OCI-LY1 (cell line): ENCODE measurements at regions not wholly inside any gene's neighbourhood (a gene's known extent, or its start where the extent isn't known, plus 50 kb on each side); places are given as distances from the start of the nearest gene placed in this dataset.
"Not testable (repeated sequence)": the region's sequence is repeated elsewhere in the genome, so short reads cannot be mapped to it uniquely, and the experiment has no call there.

Experiments used
- H2AFZ ChIP-seq: fragments of 200-600 bp; sonication (generic), shearing (Covaris generic); 2 replicates; pipeline ENCODE4 v1.6.0; 2014; ENCODE audit warnings: antibody characterized with exemption, mild to moderate bottlenecking, low read length
- H3F3A ChIP-seq: fragments of 200-600 bp; sonication (generic), shearing (Covaris generic); 2 replicates; pipeline ENCODE4 v1.6.0; 2014; ENCODE audit warnings: mild to moderate bottlenecking, antibody characterized with exemption, low read length, moderate library complexity; ENCODE audit not compliant: insufficient read depth
- H3K27ac ChIP-seq: fragments of 200-600 bp; sonication (generic); 2 replicates; pipeline ENCODE4 v1.5.1; 2014; ENCODE audit warnings: low read length, mixed run types, mild to moderate bottlenecking, low read depth; ENCODE audit not compliant: poor library complexity, severe bottlenecking
- H3K27me3 ChIP-seq: fragments of 200-600 bp; sonication (generic); 2 replicates; pipeline ENCODE4 v1.6.0; 2014; ENCODE audit warnings: antibody characterized with exemption, mild to moderate bottlenecking, low read length, moderate library complexity; ENCODE audit not compliant: insufficient read depth
- H3K36me3 ChIP-seq: fragments of 200-600 bp; sonication (generic); 2 replicates; pipeline ENCODE4 v1.6.1; 2014; ENCODE audit warnings: mild to moderate bottlenecking, antibody characterized with exemption, low read length, moderate library complexity, mixed read lengths; ENCODE audit not compliant: insufficient read depth
- H3K4me1 ChIP-seq: fragments of 200-600 bp; sonication (generic); 2 replicates; pipeline ENCODE4 v1.5.1; 2014; ENCODE audit warnings: mild to moderate bottlenecking, low read length, moderate library complexity; ENCODE audit not compliant: insufficient read depth, severe bottlenecking
- H3K4me2 ChIP-seq: fragments of 200-600 bp; sonication (generic), shearing (Covaris generic); 2 replicates; pipeline ENCODE4 v1.6.1; 2014; ENCODE audit warnings: low read length
- H3K4me3 ChIP-seq: fragments of 200-600 bp; sonication (generic); 2 replicates; pipeline ENCODE4 v1.5.1; 2014; ENCODE audit warnings: low read length, low read depth, mild to moderate bottlenecking, mixed read lengths; ENCODE audit not compliant: poor library complexity, severe bottlenecking
- H3K79me2 ChIP-seq: fragments of 200-600 bp; shearing (Covaris generic); 2 replicates; pipeline ENCODE4 v1.6.1; 2016; ENCODE audit warnings: mixed run types, low read length, mixed read lengths; ENCODE audit not compliant: insufficient read depth
- H3K9ac ChIP-seq: fragments of 200-600 bp; sonication (generic), shearing (Covaris generic); 2 replicates; pipeline ENCODE4 v1.6.1; 2014; ENCODE audit warnings: mild to moderate bottlenecking, low read length, mixed read lengths
- H3K9me2 ChIP-seq: fragments of 200-600 bp; sonication (generic), shearing (Covaris generic); 2 replicates; pipeline ENCODE4 v1.6.1; 2014; ENCODE audit warnings: low read depth, mild to moderate bottlenecking, low read length, mixed read lengths
- H3K9me3 ChIP-seq: fragments of 200-600 bp; shearing (Covaris generic); 2 replicates; pipeline ENCODE4 v1.6.1; 2014; ENCODE audit warnings: low read length, mixed read lengths
- H4K20me1 ChIP-seq: fragments of 200-600 bp; sonication (generic), shearing (Covaris generic); 2 replicates; pipeline ENCODE4 v1.6.0; 2016; ENCODE audit warnings: mild to moderate bottlenecking, low read length; ENCODE audit not compliant: insufficient read depth
- CTCF ChIP-seq: fragments of 200-600 bp; sonication (generic), shearing (Covaris generic); IDR thresholded peaks from 2 replicates; pipeline ENCODE4 v1.5.1; 2017; ENCODE audit warnings: mild to moderate bottlenecking, antibody characterized with exemption, low read length, moderate library complexity, mixed read lengths
- EZH2 ChIP-seq: fragments of 200-600 bp; sonication (generic), shearing (Covaris generic); IDR thresholded peaks from 2 replicates; pipeline ENCODE4 v1.8.0; 2017; ENCODE audit warnings: borderline replicate concordance, mixed run types, mild to moderate bottlenecking, antibody characterized with exemption, low read length, moderate library complexity, mixed read lengths

GRCh38 chr10:30709229-30709628, 79.7 kb upstream of the LYZL2 start:
- Histone ChIP-seq H3K9me3 (peaks cover 7% of the 10 kb centered on the region; the same call in 1 of the 2 replicates), H3K9ac (no peak overlapping the region), H3K36me3 (no peaks in the 10 kb centered on the region), H3K4me2 (no peak overlapping the region; the same call in 1 of the 2 replicates), H3K4me3 (no peak overlapping the region), H3F3A (no peaks in the 10 kb centered on the region; the same call in 1 of the 2 replicates), H3K27me3 (no peaks in the 10 kb centered on the region), H3K4me1 (peaks cover 27% of the 10 kb centered on the region), H3K27ac (no peak overlapping the region), H3K79me2 (no peaks in the 10 kb centered on the region), H2AFZ (no peak overlapping the region), H3K9me2 (no peaks in the 10 kb centered on the region), H4K20me1 (no peaks in the 10 kb centered on the region)
- peak; percentile 34 for TF ChIP-seq CTCF
- no peak for TF ChIP-seq EZH2

GRCh38 chr10:30708234-30708633, 78.7 kb upstream of the LYZL2 start:
- H3K4me3 ChIP-seq = no peak overlapping the region
- H3K9me3 ChIP-seq = no peaks in the 10 kb centered on the region
- no peaks in the 10 kb centered on the region for H3K79me2 ChIP-seq
- H3K4me1 ChIP-seq = peaks cover 37% of the 10 kb centered on the region
- no peak overlapping the region for H2AFZ ChIP-seq
- no peak overlapping the region for H3K4me2 ChIP-seq
- no peaks in the 10 kb centered on the region for H3K27me3 ChIP-seq
- H3K9me2 ChIP-seq = no peaks in the 10 kb centered on the region
- H3K27ac ChIP-seq = no peak overlapping the region
- no peaks in the 10 kb centered on the region for H3K36me3 ChIP-seq
- no peak overlapping the region for H3K9ac ChIP-seq
- no peak for TF ChIP-seq CTCF
- no peak for TF ChIP-seq EZH2
- H4K20me1 ChIP-seq = no peaks in the 10 kb centered on the region
- H3F3A ChIP-seq = no peaks in the 10 kb centered on the region; the same call in 1 of the 2 replicates

DNA sequence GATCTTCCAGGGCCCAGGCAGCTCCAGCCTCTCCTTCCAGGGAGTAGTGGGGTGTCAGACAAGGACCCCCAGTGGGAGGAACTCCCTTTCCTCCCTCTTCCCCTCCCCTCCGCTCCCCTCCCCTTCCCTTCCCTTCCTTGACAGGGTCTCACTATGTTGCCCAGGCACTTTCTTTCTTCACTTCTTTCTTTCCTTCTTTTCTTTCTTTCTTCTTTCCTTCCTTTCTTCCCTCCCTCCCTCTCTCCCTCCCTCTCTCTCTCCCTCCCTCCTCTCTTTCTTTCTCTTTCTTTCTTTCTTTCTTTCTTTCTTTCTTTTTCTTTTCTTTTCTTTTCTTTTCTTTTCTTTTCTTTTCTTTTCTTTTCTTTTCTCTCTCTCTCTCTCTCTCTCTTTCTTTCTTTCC, 76.6 kb upstream of the LYZL2 start:
- H3K27me3 ChIP-seq, H3K9me2 ChIP-seq, H3K36me3 ChIP-seq, H2AFZ ChIP-seq, H3K9me3 ChIP-seq, H3F3A ChIP-seq, H3K79me2 ChIP-seq, H4K20me1 ChIP-seq: not testable (repeated sequence)
- peak overlapping the region; percentile 99 for H3K27ac ChIP-seq
- peak overlapping the region; percentile 75; the same call in 1 of the 2 replicates for H3K9ac ChIP-seq
- peak overlapping the region; percentile 59 for H3K4me3 ChIP-seq
- H3K4me1 ChIP-seq = peaks cover 56% of the 10 kb centered on the region
- H3K4me2 ChIP-seq = peak overlapping the region; percentile 84

- Histone ChIP-seq H3K4me3 (peak overlapping the region; percentile 59), H3K79me2 (no peaks in the 10 kb centered on the region), H3F3A (no peaks in the 10 kb centered on the region; the same call in 1 of the 2 replicates), H2AFZ (no peak overlapping the region; the same call in 1 of the 2 replicates), H3K27ac (peak overlapping the region; percentile 99), H3K9me3 (no peaks in the 10 kb centered on the region), H3K36me3 (no peaks in the 10 kb centered on the region), H3K27me3 (no peaks in the 10 kb centered on the region), H3K4me2 (peak overlapping the region; percentile 84), H3K9ac (peak overlapping the region; percentile 75), H4K20me1 (no peaks in the 10 kb centered on the region), H3K4me1 (peaks cover 61% of the 10 kb centered on the region), H3K9me2 (no peaks in the 10 kb centered on the region)
- TF ChIP-seq EZH2 = no peak
Measured at GRCh38 chr10:30705625-30706149, 76.1 kb upstream of the LYZL2 start.
